ENCODE measurements at regions not wholly inside any gene's neighbourhood (a gene's known extent, or its start where the extent isn't known, plus 50 kb on each side); places are given as distances from the start of the nearest gene placed in this dataset.

DNA sequence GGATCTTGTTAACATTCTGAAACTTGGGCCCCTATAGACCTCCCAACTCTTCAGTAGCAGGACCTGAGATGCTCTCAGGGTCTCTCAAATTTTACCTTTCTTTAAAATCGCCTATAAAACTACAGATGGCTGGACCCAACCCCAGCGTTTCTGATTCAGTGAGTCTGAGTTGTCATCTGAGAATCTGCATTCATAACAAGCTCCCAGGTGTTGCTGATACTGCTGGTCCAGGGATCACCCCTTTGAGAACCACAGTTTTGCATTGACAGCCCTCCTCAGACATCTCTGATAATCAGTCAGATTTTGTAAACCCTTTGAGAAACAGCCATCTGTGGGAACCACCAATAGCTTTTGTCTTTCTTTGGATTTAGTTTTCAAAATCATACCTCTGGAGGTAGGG, 315.8 kb downstream of the CYRIA start:
- no peak for TF ChIP-seq POLR2A (IDR thresholded peaks at IDR 0.05)
- TF ChIP-seq, protein P1, sequence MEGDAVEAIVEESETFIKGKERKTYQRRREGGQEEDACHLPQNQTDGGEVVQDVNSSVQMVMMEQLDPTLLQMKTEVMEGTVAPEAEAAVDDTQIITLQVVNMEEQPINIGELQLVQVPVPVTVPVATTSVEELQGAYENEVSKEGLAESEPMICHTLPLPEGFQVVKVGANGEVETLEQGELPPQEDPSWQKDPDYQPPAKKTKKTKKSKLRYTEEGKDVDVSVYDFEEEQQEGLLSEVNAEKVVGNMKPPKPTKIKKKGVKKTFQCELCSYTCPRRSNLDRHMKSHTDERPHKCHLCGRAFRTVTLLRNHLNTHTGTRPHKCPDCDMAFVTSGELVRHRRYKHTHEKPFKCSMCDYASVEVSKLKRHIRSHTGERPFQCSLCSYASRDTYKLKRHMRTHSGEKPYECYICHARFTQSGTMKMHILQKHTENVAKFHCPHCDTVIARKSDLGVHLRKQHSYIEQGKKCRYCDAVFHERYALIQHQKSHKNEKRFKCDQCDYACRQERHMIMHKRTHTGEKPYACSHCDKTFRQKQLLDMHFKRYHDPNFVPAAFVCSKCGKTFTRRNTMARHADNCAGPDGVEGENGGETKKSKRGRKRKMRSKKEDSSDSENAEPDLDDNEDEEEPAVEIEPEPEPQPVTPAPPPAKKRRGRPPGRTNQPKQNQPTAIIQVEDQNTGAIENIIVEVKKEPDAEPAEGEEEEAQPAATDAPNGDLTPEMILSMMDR (IDR thresholded peaks at IDR 0.05), result no peak

All from sigmoid colon (tissue), 3 donors.